HepG2 (cell line): ENCODE measurements at regions not wholly inside any gene's neighbourhood (a gene's known extent, or its start where the extent isn't known, plus 50 kb on each side); places are given as distances from the start of the nearest gene placed in this dataset.

Experiments
- ATAC-seq: fragments of 200-7000 bp; cut with Tn5 transposase; 3 replicates; pipeline ENCODE4 v1.9.1; 2020; ENCODE audit warnings: mild to moderate bottlenecking, moderate library complexity
- BruUV-seq: library from RNA; stranded (reverse); fragments of 400-500 nt; replicated peaks from 2 replicates; lab custom pipeline; 2021; lab: Mats Ljungman, UMichigan
- CTCF ChIA-PET: fragments of 300-600 bp; formaldehyde crosslinking; extraction: SDS; loops from one replicate; lab custom pipeline; 2021; ENCODE audit warnings: low total read pairs, inconsistent platforms, low intra/inter-chr PET ratio; lab: Yijun Ruan, JAX
- POLR2A ChIA-PET: fragments of 350-600 bp; sonication (Branson Sonifier 250); formaldehyde crosslinking; loops from one replicate; lab custom pipeline; 2020; ENCODE audit warnings: antibody characterized with exemption, inconsistent platforms; lab: Yijun Ruan, JAX
- DNase-seq: peaks from one replicate; pipeline ENCODE4 v3.0.0-alpha.2; 2015; ENCODE audit warnings: low spot score
- FAIRE-seq: peaks from 3 replicates; lab custom pipeline; 2011; peaks lifted over from hg19 to GRCh38; lab: Jason Lieb, UNC
- H2AFZ ChIP-seq: one replicate; pipeline ENCODE4 v1.6.1; 2011; ENCODE audit warnings: low read length, inconsistent platforms
- H3K27ac ChIP-seq: fragments of 300-600 bp; 3 replicates; pipeline ENCODE4 v1.8.0; 2011; ENCODE audit warnings: mixed run types, mild to moderate bottlenecking, mixed read lengths, low read length, inconsistent platforms; ENCODE audit not compliant: insufficient read depth; ENCODE audit errors: extremely low read length
- H3K27me3 ChIP-seq, 2 experiments: fragments of 200-600 bp in 1 of 2; 2 replicates in 1 of 2; 3 replicates in 1 of 2; pipeline versions ENCODE4 v1.6.0 to v1.8.0; 2011; ENCODE audit warnings: low read length in 2 of 2, mild to moderate bottlenecking in 2 of 2, moderate library complexity in 2 of 2, inconsistent platforms in 1 of 2; ENCODE audit not compliant: insufficient read depth in 2 of 2, control insufficient read depth in 1 of 2
- H3K36me3 ChIP-seq, 2 experiments: fragments of 200-600 bp in 1 of 2; replicated peaks in 1 of 2; 2 replicates in 1 of 2; 3 replicates in 1 of 2; pipeline versions ENCODE4 v1.5.1 to v1.8.0; 2011; ENCODE audit warnings: low read length in 2 of 2, inconsistent platforms in 1 of 2; ENCODE audit not compliant: insufficient read depth in 2 of 2, control insufficient read depth in 1 of 2
- H3K4me1 ChIP-seq: 2 replicates; pipeline ENCODE4 v1.5.1; 2012; ENCODE audit warnings: low read length, inconsistent platforms; ENCODE audit not compliant: insufficient read depth
- H3K4me2 ChIP-seq: 2 replicates; pipeline ENCODE4 v1.6.0; 2011; ENCODE audit warnings: low read depth, low read length, inconsistent platforms
- H3K4me3 ChIP-seq, 3 experiments: fragments of 200-600 bp in 1 of 3; sonication (generic), shearing (Covaris generic) in 1 of 3; replicated peaks in 1 of 3; 2 replicates each; pipeline ENCODE4 v1.5.1; 2011 to 2016; ENCODE audit warnings: low read length in 3 of 3, inconsistent platforms in 2 of 3, low read depth in 2 of 3, mild to moderate bottlenecking in 2 of 3, control low read depth in 1 of 3, mixed read lengths in 1 of 3; ENCODE audit not compliant: insufficient read depth in 1 of 3
- H3K79me2 ChIP-seq: one replicate; pipeline ENCODE4 v1.6.1; 2011; ENCODE audit warnings: low read length, inconsistent platforms; ENCODE audit not compliant: insufficient read depth
- H3K9ac ChIP-seq: 2 replicates; pipeline ENCODE4 v1.6.0; 2011; ENCODE audit warnings: mild to moderate bottlenecking, low read depth, low read length, inconsistent platforms; ENCODE audit not compliant: insufficient read depth
- H3K9me3 ChIP-seq: 2 replicates; pipeline ENCODE4 v1.5.1; 2012; ENCODE audit warnings: mild to moderate bottlenecking, low read length
- H4K20me1 ChIP-seq: 2 replicates; pipeline ENCODE4 v1.6.0; 2011; ENCODE audit warnings: inconsistent platforms, mild to moderate bottlenecking, low read length, moderate library complexity; ENCODE audit not compliant: insufficient read depth
- GABPA ChIP-seq, 2 experiments: IDR thresholded peaks; 2 replicates each; pipeline ENCODE4 v1.6.1; 2011 to 2016; ENCODE audit warnings: low read depth in 2 of 2, low read length in 1 of 2, missing biosample characterization in 1 of 2, missing genetic modification characterization in 1 of 2
- WGBS: methylation state at CpG from one replicate; pipeline ENCODE4 v1.1.6; 2017; ENCODE audit warnings: low lambda C conversion rate; 5-methylcytosine and 5-hydroxymethylcytosine counted together
- in situ Hi-C: cut with HindIII; loops from 2 replicates; pipeline ENCODE4 v1.10.0; 2017; ENCODE audit warnings: low pct_unique_long_range_greater_than_20kb; ENCODE audit not compliant: extremely low pct_ligation_motif_present
- intact Hi-C: fragments of 100-400 bp; cut with micrococcal nuclease; formaldehyde crosslinking; loops from one replicate; pipeline ENCODE4 v1.10.0; 2022; ENCODE audit not compliant: unreplicated experiment
- TF ChIP-seq, protein P1 (sequence below): sonication (generic); formaldehyde crosslinking; IDR thresholded peaks from 2 replicates; pipeline ENCODE4 v1.4.0; 2020; ENCODE audit warnings: missing genetic modification reagents
- TF ChIP-seq, protein P2 (sequence below): sonication (generic); formaldehyde crosslinking; IDR thresholded peaks from 2 replicates; pipeline ENCODE4 v1.9.0; 2021; ENCODE audit warnings: missing genetic modification reagents, borderline replicate concordance

DNA sequence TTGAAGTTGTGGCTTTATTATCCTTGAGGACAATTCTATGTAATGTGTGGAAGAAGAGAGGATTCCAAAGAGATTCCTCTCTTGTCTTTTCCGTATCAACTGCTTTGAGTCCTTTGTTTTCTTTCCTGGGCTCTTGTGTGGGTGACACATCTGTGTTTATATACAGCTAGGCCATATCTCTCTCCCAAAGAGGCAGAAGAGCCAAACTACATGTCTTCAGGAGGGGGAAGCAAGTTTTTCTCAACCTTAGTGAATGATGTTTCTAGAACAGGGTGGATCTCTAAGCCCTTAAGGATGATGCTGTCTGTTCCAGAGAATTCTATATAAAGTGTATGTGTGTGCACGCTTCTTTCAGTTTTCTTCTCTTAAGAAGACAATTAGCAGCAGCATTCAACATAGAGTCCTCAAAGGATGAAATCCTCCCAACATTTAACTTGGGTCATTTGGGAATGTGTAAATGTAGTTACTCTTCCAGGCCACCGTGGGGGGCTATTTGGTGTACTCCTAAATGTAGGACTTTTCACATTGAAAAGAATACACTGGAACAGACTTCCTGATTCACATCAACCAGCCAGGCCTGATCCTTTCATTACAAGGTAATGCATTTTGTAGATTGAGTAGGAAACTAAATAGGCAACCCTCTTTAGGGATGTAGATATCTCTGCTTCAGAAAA is 92.8 kb upstream of the EEF1E1 start:
- Histone ChIP-seq H2AFZ (no peak overlapping the region), H3K4me2 (no peak overlapping the region), H3K4me3 (no peak overlapping the region), H3K9me3 (no peaks in the 10 kb centered on the region), H3K27ac (no peak overlapping the region), H3K27me3 (no peaks in the 10 kb centered on the region), H3K79me2 (no peaks in the 10 kb centered on the region), H4K20me1 (no peaks in the 10 kb centered on the region), H3K9ac (no peak overlapping the region), H3K36me3 (no peaks in the 10 kb centered on the region), H3K4me1 (0 out of 2 replicates have a peak, but pooled peaks cover 5% of the 10 kb centered on the region)
- TF ChIP-seq GABPA (IDR thresholded peaks at IDR 0.05; ENCODE audit: low read depth, low read length) (no peak), GABPA (CRISPR knock-in tag; IDR thresholded peaks at IDR 0.05; ENCODE audit: low read depth) (peak; percentile 31; the same call in 1 of the 2 replicates)
- TF ChIP-seq, protein P1, sequence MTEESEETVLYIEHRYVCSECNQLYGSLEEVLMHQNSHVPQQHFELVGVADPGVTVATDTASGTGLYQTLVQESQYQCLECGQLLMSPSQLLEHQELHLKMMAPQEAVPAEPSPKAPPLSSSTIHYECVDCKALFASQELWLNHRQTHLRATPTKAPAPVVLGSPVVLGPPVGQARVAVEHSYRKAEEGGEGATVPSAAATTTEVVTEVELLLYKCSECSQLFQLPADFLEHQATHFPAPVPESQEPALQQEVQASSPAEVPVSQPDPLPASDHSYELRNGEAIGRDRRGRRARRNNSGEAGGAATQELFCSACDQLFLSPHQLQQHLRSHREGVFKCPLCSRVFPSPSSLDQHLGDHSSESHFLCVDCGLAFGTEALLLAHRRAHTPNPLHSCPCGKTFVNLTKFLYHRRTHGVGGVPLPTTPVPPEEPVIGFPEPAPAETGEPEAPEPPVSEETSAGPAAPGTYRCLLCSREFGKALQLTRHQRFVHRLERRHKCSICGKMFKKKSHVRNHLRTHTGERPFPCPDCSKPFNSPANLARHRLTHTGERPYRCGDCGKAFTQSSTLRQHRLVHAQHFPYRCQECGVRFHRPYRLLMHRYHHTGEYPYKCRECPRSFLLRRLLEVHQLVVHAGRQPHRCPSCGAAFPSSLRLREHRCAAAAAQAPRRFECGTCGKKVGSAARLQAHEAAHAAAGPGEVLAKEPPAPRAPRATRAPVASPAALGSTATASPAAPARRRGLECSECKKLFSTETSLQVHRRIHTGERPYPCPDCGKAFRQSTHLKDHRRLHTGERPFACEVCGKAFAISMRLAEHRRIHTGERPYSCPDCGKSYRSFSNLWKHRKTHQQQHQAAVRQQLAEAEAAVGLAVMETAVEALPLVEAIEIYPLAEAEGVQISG, result peak; percentile 81
- TF ChIP-seq, protein P2, sequence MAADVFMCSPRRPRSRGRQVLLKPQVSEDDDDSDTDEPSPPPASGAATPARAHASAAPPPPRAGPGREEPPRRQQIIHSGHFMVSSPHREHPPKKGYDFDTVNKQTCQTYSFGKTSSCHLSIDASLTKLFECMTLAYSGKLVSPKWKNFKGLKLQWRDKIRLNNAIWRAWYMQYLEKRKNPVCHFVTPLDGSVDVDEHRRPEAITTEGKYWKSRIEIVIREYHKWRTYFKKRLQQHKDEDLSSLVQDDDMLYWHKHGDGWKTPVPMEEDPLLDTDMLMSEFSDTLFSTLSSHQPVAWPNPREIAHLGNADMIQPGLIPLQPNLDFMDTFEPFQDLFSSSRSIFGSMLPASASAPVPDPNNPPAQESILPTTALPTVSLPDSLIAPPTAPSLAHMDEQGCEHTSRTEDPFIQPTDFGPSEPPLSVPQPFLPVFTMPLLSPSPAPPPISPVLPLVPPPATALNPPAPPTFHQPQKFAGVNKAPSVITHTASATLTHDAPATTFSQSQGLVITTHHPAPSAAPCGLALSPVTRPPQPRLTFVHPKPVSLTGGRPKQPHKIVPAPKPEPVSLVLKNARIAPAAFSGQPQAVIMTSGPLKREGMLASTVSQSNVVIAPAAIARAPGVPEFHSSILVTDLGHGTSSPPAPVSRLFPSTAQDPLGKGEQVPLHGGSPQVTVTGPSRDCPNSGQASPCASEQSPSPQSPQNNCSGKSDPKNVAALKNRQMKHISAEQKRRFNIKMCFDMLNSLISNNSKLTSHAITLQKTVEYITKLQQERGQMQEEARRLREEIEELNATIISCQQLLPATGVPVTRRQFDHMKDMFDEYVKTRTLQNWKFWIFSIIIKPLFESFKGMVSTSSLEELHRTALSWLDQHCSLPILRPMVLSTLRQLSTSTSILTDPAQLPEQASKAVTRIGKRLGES (CRISPR knock-in tag), result no peak
- intact Hi-C loops (no loop called here), in situ Hi-C loops (no loop called here)
- no peak for FAIRE-seq
- WGBS, result 44% methylated on average over 3 of the region's 3 CpGs
- no TSS peak for BruUV-seq
- peak; percentile 17 for DNase-seq
- peak; percentile 72 for ATAC-seq
- CTCF ChIA-PET, result interaction anchor here (1.3 kb wide), 1 partner anchor 24 kb away, joined by 3 read pairs; no protein-coding TSS in a partner anchor
- POLR2A ChIA-PET, result no interaction called here
